ENCODE measurements at regions not wholly inside any gene's neighbourhood (a gene's known extent, or its start where the extent isn't known, plus 50 kb on each side); places are given as distances from the start of the nearest gene placed in this dataset.

DNA sequence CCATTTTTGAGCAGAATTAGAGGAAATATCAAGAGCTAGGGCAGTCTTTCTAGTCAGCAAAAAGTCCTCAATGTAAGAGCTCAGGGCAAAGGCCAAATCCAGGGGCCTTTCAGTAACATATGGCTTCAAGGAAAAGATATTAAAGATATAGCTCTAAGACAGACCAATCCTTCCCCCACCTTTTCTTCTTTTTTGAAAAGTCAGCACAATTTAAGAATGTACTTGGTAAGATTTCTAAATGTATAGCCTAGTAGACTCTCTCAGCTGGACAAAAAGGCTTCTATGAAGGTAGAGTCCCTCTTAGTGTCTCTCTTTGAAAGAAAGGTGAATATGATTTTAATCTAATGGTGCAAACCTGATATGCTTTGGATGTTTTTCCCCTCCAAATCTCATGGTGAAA lies 515.7 kb downstream of the VRK1 start:
- no peak for DNase-seq

DNA sequence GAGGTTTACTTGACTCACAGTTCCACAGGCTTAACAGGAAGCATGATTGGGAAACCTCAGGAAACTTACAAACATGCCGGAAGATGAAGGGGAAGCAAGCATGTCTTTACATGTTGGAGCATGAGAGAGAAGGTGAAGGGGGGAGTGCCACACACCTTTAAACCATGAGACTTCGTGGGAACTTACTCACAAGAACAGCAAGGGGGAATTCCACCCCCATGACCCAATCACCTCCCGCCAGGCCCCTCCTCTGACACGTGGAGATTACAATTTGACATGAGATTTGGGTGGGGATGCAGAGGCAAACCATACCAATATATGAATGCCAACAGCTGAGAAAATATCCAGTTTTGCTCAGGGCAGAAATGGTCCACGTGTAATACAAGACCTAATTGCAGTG lies 518.6 kb downstream of the VRK1 start:
- no peak for DNase-seq

DNA sequence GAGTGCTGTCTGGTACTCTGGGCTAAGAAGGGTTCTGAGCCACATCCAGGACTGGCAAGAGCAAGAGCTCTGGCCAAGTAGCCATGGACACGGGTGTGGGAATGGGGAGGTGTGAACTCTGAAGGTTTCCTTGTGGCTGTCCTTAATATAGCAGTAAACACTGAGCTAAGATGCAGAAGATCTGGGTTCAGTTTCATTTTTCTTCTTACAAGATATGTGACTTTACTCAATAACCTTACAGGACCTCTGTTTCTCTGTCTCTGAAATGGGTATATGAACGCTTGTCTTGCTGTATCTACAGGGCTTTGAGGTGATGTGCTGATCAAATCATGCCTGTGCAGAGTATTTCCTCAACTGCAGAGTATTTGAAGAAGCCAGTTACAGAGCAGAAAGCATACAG lies 521.2 kb downstream of the VRK1 start:
- no peak for DNase-seq

DNA sequence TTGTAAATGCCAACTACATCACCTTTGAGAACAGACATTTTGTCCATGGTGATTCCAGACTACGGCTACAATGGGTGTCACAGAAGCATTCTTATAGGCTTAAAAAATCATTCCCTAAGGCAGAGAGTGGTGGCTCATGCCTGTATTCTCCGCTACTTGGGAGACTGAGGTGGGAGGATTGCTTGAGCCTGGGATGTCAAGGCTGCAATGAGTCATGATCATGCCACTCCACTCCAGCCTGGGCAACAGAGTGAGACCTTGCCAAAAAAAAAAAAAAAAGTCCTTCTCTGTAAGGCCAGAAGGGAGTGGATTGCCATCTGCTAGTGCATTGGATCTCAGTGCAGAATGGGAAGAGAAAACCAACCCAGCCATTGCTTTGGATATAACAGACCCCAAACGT lies 522.5 kb downstream of the VRK1 start:
- no peak for DNase-seq

DNA sequence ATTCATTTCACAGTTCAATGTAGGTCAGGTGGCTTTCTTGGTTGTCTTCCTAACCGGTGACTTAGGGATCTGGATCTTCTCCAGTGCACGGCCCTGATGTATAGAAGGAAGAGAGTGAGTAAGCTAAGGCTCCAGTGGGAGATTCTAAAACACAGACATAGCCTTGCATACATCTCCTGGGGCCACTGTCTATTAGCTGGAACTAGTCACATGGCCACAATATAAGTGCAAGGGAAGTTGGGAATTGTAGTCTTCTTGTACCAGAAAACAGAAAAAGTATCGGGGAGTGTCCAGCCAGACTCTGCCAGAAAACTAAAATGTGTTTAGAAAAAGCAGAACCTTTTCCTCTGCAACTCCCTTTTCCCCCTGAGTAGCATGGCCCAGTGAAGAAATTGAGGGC lies 531.6 kb downstream of the VRK1 start:
- no peak for DNase-seq

DNA sequence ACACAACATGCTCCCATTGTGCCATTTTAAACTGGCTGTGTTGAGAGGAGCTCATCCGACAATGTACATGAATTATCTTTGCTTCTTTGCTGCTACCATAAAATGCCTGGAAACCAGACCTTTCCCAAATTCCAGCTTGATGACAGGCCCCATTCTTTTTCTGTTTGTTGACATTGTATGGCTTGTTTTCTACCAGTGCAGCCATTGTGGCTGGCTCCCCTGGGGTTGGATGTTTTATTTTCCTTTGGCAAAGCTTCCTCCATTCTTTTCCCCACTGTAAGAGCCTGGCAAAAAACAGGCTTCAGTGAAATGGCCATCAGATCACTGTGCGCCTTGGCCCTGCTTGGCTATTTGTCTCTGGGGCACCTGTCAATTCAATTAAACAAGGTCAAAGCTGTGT lies 532.5 kb downstream of the VRK1 start:
- DNase-seq: no peak

DNA sequence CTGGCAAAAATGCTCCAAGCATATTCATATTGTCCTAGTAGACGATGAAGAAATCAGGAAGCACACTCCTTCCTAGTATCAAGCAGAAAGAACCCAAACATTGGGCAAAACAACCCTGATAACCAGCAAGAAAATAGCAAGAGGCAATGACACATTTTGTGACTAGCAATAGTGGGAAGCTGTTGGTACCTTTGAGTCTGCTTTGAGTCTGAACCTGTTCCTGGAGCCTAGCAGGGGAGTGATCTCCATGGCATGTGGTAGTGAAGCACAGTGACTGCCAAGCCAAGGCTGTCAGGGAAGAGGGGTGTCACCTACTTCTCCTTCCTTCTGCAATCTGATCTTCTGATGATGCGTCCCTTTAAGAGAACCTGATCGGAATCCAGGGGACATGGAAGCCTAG lies 533.9 kb downstream of the VRK1 start:
- no peak for DNase-seq

DNA sequence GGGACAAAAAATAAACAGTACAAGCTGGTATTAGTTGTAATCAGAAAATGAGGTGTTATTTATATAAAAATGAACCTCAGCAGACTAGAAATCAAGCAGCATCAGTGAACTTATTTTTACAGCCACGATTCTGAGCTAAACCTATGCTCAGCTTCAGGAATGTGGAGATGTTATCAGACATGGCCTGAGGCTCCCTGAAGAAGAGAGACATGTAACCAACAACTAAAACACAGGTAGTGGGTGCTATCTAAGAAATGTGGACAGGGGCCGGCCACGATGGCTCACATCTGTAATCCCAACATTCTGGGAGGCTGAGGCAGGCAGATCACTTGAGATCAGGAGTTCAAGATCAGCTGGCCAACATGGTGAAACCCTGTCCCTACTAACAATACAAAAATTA lies 534.3 kb downstream of the VRK1 start:
- no peak for DNase-seq

DNA sequence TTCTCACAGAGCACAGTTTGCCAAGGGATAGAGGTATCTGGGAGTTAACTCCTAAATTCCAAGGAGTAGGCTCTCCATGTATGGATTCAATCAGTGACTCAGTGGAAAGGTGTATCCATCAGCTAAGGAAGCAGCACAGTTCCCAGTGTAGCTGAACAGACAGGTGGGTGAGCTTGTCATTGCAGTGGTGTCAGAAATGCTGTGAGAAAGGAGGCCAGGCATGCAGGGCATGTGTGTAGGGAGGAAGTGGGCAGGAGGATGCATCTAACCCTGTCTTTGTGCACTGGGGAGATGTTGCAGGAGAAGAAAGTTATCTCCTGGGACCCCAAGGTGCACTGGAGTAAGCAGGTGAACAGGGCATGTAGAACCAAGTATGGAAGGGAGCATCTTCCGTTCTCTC lies 539.0 kb downstream of the VRK1 start:
- DNase-seq: no peak

DNA sequence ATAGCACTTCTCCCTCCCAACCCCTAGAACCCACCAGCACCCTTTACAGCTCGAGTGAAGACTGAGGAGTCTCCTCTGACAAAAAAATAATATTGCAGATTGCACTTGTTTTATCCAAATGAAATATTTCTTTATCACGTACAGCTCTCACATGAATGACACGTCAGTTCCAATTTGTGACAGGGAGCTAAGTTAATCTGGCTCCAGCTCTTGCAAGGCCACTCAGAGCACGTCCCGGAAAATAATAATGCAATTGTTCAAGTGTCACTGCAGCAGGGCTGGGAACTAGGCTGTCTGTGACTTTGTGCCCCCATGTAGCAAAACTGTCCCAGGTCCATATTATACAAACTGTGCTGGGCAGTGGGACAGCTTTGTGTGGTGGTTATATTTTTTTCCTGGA lies 539.6 kb downstream of the VRK1 start:
- no peak for DNase-seq

DNA sequence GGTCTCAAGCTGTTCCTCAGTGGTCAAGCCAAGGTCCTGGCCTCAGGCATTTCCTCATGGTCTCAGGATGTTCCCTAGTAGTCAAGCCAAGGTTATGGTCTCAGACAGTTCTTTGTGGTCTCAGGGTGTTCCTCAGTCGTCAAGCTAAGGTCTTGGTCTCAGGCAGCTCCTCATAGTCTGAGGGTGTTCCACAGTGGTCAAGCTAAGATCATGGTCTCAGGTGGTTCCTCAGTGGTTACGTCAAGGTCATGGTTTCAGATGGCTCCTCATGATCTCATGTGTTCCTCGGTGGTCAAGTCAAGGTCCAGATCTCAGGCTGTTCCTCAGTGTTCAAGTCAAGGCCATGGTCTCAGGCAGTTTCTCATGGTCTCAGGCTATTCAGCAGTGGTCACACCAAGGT lies 540.1 kb downstream of the VRK1 start:
- DNase-seq: no peak

DNA sequence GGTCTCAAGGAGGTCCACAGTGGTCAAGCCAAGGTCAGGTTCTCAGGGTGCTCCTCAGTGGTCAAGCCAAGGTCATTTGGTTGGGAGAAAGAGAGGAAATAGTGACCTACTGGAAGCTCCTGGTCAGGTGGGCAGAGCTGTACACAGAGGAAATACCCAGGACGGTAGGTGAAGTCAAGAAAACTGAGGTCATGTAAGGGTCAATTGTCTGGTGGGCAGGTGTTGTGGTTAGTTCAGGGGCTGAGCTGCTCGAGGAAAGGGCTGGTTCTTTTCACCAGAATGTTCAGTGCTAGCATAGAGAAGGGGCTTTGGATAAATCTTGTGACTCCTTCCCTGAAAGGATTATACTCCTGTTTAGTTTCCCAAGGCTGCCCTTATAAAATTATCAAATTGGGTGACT lies 540.5 kb downstream of the VRK1 start:
- no peak for DNase-seq

DNA sequence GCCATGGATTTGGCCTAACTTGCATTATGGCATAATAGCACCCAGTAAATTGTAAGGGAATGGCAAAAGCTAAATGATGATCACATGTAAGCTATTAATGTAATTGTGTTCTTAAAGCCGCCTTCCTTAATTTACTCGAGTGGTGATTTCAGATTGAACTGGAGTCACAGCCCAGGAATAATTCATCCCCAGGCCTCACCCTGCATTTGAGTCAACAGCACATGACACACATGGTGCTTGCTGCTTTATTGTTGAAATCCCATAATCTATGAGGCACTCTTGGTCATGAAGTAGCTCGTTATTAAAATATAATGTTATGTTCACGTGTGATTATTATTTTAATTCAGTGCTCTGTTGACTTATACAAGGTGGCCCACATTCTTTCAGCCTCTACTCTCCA lies 547.5 kb downstream of the VRK1 start:
- no peak for DNase-seq

DNA sequence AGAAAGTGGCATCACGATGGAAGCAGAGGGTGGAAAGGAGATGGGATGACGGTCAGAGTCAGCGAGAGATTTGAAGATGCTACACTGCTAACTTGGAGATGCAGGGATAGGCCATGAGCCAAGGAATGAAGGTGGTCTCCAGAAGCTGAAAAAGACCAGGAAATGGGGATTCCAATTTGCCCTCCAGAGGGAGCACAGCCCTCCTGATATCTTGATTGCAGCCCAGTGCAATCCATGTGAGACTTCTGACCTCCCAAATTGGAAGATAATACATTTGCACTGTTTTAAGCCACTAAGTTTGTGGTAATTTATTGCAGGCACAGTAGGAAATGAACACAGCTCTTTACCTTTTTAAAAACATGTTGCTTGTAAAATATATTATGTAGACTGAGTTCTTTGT lies 549.5 kb downstream of the VRK1 start:
- DNase-seq: no peak

DNA sequence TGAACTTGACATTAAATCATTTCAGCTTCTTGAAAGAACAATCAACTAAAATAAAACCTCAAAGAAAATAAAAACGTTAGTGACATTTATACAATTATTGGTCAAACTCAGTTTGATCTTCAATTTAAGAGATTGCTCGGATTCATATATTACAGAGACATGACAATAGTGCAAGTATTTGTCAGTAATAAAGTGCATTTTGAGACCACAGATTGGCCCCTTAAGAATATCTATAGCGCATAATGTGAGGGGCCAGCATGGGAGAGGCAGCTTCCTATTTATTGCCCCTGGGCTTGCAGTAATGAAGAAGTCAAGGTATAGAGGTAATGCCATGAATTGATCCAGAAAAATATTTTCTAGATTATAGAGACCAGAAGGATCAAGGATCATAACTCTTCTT lies 552.3 kb downstream of the VRK1 start:
- no peak for DNase-seq

DNA sequence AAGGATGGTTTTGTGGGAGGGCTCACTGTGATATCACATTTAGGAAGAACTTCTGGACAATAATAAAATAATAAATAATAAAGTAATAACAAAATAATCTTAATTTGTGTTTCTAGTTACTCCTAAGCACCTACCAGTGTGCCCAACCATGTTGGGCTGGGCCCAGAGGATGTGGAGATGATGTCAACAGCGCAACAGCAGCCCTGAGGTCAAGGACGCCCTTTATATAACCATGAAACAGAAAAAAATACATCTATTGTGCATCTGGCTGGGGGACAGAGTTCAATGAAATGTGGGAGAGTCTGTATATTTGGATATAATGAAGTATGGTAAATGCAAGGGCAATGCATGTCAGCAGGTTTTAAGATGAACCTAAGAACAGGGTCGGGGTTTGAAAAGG lies 552.8 kb downstream of the VRK1 start:
- no peak for DNase-seq

DNA sequence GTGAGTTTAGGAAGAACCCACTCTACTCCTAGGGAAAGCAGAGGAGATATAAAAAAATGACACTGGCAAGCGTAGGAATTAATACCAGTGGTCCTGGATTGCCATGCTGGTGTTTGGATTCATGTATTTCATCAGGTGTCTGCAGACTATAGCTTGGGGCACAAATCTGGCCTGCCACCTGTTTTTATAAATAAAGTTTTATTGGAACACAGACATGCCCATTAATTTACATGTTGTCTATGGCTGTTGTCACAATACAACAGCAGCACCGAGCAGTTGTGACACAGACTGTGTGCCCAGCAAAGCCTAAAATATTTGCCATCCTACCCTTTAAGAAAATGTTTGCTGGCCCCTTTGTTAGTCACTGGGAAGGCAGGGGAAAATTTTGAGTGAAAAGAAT lies 553.2 kb downstream of the VRK1 start:
- no peak for DNase-seq

DNA sequence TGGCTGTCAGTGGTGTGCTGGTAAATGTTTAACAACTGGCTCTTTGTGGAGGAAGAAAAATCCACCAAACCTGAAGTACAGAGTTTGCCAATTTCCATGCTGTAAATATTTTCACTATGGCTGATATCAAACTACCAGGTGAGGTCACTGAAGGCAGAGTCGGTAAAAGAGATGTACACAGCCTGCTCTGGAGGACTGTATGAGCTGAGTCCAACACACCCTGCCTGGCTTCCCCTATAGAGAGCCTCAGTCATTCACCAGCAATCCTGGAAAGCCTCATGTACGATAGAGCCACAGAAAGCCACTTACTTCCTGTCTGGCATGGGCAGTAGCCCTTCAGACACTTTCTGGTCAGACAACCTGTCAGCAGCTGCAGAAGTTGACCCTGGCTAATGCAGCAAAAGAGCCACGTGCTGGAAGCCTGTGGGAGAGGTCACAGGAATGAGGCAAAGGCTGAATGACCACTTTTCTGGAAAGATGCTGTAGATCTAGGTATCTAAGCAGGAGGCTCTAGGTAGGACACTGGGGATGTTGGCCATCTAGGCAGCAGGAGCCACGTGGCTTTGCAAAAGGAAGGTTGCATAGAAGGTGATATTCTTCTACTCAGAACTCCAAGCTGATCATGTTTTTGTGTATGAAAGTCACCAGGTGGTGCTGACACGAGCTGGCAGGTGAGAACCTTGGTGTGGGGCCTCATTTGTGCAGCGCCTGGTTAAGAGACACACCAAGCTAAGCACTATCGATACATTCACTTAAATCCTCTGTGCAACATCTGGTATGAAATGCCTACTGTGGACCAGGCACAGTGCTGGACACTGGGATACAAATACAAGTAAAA lies 553.9 kb downstream of the VRK1 start:
- no peak for DNase-seq

DNA sequence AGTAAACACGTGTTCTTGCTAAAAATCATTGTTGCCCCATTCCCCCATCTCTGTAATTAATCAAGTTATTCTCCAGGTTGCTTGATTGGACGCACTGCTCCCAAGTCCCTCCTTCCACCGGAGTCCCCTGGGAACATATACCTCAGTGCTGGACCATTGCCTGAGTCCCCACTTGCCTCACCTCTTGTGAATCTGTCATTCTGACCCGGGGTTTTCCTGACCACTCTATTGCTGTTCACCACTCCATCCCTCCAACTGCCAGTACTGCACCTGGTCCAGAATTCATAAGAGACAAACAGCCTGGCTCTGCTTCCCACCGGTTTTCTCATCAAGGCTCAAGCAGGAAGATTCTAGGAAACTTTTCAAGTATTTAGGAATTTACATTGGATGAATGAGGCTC lies 555.9 kb downstream of the VRK1 start:
- DNase-seq: no peak

DNA sequence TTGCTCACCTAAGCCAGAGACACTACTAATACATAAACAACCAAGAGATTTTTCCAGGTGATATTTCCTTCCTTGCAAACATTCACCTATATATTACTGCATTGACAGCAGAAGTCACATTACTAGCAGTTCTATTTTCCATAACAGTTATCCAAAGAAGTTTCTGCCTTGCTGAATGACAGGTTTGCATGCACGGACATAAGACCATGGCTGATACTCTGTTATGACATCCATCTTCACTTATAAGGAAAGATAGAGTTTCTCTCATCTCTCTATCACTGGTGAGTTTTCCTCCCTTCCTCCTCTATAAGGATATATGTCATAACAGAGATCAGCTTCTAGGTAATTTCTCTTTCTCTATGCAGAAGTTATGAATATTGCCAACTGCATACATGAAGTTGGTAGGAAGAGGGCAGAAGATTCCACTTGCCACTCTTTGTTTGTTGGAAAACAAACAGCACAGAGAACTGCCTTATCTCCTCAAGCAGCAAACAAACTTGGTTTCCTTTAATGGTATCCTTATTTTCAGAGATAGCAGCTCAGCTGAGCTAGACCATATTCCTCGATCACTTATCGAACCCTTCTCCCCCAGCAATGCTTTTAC lies 557.0 kb downstream of the VRK1 start:
- no peak for DNase-seq

DNA sequence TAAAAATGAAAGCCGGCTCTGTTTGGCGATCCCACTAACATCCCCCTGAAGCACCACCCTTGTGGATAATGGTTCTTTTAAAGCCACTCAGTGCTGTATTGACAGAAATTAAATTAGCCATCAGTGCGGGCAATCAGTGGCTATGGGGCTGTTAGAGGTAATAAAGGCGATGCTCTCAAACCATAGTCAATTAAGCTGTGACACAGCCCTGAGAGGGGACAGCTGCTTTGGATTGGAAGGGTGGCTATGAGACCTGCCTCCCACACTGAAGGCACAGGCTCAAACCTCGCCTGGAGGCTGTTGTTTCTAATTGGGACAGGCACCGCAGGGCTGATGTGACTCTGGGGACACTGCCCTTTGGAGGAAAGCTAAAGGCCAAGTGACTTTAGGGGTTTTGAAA lies 562.2 kb downstream of the VRK1 start:
- no peak for DNase-seq

DNA sequence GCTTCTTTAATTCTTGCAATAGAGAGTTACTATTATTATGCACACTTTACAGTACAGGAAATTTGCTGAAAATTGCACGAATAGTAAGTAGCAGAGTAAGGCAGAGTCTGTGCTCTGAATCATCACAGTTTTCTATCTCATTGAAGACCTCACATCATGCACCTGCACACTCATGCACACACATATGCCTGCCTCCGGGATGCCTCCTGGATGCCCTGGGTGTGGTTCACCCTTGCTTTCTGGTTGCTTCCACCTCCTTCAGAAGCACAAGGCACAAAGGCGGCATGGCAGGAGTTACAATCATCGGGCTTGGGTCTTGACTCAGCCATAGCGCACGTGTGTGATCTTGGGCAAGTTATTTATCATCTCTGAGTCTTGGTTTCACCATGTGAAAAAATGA lies 564.0 kb downstream of the VRK1 start:
- DNase-seq: no peak

DNA sequence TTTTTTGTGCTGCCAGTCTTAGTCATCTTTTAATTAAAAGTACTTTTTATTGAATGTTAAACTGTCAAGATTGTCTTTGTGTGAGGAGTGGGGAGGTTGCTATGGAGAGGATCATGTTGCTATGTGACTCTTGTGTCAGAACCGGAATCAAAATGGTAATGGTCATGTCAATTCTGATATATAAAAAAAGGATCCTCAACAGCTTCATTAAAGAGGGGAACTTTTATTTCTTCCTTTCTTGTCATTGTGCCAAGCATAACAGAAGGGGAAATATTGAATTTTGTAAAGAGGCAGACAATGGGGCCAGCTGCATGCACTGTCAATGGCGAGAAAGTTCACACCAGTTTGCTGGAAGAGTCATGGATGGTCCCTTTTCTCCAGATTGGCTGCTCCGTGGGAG lies 564.8 kb downstream of the VRK1 start:
- DNase-seq: no peak

DNA sequence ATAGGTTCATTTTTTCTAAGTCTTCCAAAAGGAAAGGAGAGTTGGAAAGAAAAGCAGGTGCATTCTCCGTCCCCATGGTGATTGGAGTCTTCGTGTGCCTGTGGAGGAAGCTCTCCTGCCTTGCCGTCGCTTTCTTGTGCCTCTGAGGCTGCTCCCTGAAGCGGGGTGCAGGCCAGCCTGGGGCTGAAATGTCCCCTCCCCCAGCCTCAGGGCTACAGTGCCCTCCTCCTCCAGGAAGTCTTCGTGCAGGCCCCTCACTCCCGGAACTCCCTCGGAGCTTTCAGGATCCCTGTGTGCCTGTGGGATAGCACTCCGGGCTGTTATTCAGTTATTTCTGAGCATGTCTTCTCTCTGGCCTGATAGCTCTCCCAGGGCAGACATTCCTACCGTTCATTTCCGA lies 569.2 kb downstream of the VRK1 start:
- no peak for DNase-seq

DNA sequence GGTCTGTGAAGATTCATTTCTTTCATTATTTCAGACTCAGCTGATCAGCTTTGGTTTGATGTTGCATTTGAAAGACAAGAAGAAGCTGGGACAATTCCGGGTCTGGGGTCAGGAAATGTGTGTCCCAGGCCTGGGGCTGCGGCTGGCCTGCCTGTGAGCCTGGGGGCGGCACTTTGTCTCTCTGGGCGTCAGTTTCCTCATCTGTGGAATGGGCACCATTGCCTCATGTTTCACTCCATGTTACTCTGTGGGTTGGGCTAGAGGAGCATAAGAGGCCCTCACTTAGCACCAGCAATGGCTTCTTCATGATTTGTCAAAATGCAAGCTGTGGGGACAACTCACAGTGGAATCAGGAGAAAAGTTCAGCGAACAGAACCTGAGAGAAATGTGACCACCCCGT lies 570.1 kb downstream of the VRK1 start:
- DNase-seq: no peak
